HG02870 (cell line): ENCODE measurements at regions not wholly inside any gene's neighbourhood (a gene's known extent, or its start where the extent isn't known, plus 50 kb on each side); places are given as distances from the start of the nearest gene placed in this dataset.
"Not testable (repeated sequence)": the region's sequence is repeated elsewhere in the genome, so short reads cannot be mapped to it uniquely, and the experiment has no call there.

ENCODE experiments used
- ATAC-seq: cut with Tn5 transposase; IDR thresholded peaks from one replicate; pipeline ENCODE4 v1.9.1; 2021; ENCODE audit warnings: mild to moderate bottlenecking, moderate library complexity; ENCODE audit not compliant: unreplicated experiment

DNA sequence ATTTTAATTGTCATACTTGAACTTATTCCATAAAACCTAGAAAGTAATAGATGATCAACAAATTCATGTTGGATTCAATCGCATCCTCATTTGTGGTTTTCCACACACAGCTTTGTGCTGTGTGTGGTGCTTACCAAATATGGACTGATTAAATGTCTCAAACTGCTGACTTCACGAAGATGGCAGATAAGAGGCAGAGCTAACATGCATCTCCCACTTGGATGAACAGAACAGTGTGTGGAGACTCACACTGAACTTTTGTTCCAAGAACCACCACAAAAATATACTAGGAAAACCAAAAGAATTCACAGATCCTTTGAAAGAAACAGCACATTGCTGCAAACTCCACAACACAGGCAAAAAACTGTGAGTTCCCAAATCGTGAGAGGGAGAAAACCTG, 603.7 kb downstream of the TENT5A start:
- no peak for ATAC-seq

DNA sequence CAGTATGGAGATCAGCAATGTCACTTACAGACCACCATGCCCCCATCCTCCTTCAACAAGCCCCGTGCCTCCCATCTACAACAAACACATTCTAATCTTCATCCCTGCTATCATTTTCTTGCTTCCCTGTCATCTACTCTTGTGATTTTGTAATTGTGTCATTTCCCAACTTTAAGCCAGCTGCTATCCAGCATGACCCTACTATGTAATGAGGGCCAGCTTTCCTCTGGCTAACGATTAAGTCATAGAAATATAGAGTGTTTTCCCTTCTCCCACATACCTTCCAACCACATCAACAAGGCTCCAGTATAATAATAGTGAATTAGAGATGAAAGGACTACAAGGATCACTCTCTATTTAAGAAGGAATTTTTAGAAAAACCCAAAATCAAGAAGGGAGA, 607.0 kb downstream of the TENT5A start:
- no peak for ATAC-seq

DNA sequence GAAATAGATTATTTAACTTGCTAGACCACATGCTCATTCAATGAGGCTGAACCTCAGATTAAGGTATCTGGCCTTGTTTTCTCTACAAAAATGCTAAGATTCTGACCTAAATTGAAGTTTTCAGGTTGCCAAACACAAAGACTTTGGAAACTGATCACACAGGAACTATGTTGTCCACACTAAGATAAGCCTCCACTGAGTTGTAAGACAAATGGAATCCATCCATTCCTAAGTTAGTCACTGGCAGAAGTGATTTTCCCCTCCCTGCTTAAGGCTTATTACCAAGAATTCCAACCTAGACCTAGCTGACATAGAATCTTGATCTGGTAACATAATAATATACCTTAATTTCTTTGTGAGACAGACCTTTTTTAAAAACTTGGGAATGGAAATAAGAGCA, 608.1 kb downstream of the TENT5A start:
- ATAC-seq = no peak

DNA sequence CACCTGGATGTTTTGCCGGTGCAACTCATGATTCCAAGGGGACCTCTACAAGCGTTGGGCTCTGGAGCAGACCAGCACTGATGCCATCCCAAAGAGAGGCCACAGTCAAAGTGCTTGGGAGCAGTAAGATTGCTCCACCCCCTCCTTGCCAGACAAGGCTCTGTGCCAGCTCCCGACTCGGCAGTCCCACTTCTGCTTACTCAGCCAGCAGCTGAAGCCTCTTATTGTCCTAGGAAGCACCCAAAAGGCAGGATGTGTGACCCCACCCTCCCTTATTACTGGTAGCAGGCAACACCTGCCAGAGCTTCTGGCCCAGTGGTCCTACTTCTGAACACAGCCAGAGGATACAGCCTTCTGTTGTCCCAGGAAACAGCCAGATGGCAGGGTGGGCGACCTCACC, 614.2 kb downstream of the TENT5A start:
- ATAC-seq = no peak

DNA sequence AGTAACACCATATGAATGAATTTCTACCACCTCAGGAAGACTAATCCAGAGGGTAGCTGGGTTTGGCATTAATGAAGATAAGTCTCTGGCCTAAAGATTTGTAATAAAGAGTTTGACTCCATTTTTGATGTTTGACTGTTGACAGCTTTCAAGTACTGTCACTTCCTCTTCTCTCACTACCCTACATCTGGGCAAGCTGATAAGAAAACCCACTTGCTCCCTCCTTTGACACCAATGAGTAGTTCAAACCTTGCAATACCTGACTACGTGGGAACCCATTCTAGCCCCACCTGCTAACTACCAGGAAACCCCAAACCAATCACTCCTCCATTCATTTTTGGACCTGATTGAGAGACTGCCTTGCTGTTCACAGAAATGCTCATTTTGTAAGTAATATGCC, 621.5 kb downstream of the TENT5A start:
- ATAC-seq = no peak

DNA sequence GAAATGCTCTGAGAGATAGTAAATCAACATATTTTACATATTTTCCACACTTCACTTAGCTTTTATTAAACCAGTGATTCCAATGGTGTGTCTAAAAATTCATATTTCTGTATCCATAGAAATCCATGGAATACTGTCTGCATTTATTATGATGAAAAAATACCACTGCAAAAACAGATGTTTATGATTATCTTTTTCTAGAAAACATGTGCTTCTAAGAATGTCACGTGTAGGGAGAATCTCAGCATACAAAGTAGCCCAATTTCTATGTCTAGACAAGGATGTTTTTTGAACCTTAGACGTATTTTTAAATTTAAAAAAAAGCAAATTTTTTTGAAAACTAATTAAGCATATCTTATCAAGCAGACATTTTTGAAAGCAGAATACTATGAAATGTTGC, 622.4 kb downstream of the TENT5A start:
- ATAC-seq = no peak

DNA sequence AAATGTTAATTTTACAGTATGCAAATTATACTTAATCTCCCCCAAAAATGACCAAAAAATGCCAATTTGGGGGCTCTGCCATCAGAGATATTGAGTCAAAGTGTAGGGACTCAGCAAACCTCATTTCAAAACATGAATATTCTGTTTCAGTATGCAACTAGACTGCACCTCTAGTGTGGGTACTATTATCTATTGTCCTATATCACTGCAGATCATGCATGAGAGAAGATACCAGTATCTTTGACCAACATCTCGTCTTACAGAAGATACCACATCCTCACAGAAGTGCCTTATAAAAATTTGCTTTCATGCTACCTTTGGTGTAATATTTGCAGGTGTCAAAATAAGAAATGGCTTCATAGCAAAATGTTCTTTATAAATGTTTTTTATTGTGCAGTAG, 623.8 kb downstream of the TENT5A start:
- no peak for ATAC-seq

DNA sequence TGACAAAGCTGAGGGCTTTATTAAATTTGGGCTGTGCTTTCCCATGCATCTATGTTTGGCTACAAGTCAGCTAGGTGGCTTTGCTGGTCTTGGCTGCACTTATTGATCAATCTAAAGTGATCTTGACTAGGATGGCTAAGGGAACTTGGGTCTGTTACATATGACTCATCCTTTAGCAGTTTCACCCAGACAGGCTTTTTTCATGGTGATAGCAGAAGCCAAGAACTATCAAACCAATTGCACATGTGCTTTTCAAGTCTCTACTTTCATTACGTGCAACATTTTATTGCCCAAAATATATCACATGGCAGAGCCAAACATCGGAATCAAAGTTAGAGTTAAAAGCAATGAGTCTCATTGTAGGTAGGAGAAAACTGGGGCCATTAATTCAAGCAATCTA, 626.3 kb downstream of the TENT5A start:
- no peak for ATAC-seq

DNA sequence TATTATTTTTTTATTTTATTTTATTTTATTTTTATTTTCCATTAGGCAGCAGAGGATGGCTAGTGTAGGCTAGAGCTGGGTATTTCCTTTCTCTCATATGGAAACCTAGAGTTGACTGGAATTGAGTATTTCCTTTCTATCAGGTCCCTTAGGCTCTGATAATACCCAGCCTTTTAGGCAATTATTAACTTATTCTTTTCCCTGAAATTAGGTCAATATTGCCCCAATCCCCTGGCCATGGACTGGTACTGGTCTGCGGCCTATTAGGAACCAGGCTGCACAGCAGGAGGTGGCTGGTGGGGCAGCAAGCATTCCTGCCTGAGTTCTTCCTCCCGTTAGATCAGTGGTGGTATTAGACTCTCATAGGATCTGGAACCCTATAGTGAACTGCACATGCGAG, 632.2 kb downstream of the TENT5A start:
- ATAC-seq = no peak

DNA sequence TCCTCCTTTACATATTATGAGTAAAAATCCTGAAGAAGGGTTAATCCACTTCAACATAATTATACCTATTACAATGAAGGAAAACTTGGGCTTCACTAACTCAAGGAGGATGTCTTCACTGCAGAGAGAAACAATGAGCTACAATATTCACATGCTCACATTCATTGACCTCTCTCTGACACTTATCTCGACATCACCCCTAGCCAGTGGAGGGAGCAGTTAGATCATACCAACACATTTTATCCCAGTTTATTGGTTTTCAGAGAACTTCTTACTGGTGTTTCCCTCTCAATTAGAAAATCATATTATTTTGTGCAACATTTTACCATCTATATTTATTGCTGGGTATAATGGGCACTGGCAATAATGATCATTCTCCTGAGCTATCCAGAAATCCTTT, 646.5 kb downstream of the TENT5A start:
- no peak for ATAC-seq

DNA sequence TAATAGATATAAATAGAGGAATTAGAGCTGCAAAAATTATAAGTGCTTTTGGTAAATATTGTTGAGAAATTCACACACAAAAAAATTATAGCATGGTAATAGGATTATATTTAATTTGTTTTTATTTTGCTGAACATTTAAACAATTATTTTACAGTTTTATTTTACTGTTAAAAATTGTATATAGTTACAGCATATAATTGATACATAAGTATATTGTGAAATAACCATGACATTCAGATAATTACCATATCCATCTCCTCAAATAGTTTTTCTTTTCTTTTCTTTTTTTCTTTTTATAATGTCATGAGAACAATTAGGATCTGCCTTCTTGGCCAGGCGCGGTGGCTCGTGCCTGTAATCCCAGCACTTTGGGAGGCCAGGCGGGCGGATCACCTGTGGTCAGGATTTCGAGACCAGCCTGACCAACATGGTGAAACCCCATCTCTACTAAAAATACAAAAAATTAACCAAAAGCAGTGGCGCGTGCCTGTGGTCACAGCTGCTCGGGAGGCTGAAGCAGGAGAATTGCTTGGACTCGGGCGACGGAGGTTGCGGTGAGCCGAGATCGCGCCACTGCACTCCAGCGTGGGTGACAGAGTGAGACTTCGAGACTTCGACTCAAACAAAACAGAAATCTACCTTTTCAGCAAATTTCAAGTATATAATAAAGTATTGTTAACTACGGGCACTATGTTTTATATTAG, 654.2 kb downstream of the TENT5A start:
- no peak for ATAC-seq

DNA sequence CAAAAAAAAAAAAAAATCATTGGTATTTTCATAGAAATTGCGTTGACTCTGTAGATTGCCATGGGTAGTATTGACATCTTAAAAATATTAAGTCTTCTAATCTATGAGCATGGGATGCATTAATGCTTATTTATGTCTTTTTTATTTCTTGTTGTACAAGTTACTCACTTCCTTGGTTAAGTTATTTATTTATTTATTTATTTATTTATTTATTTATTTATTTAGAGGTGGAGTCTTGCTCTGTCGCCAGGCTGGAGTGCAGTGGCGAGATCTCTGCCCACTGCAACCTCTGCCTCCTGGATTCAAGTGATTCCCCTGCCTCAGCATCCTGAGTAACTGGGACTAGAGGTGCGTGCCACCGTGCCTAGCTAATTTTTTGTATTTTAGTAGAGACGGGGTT, 656.0 kb downstream of the TENT5A start:
- not testable (repeated sequence) for ATAC-seq

DNA sequence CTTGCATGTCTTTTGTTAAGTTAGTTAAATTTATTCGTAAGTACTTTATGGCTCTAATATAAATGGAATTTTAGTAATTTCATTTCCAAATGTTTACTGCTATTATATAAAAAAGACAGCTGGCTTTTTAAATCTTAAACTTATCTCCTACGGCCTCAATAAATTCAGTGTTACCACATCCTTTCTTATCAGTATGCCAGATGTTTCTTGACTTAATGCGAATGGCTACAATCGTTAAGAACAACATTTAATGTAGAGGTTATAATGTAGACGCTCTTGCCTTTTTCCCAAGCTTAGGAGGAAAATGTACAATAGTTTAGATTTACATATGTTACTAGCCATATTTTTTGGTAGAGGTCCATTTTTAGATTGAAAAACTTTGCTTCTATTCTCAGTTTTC, 659.4 kb downstream of the TENT5A start:
- no peak for ATAC-seq

DNA sequence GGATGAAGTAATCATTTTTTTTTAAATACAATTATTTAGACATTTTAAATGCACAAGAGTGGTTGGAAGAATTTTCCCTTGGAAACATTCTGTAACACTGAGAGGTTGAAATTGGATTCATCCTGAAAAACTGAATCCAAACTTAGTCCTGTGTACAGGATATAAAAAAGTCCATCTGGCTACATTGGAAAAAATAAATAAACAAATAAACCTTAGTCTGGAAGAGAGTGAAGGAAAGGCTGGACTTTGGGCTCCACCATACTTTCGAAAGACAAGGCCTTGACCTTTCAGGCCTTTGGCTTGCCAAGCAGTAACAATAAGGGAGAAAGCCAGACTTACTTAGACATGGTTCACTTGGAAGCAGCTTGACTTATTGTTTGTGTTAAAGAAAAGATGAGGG, 664.3 kb downstream of the TENT5A start:
- ATAC-seq = no peak

DNA sequence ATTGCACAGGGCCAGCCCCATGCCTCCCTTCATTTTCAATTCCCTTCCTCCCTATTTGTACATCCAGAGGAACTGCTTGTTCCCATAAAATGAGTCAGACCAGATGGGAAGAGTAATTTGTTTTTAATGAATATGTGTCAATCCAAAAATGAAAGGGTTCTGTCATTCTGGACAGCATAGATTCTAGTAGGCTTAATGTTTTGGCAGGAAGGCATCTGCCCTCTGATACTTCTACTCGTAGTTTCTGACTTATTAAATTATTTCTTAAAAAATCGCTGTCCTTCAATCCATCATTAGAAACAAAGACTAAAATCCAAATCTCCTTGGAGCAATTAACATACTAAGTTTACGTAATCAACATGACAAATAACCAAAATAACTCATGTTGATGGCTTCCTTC, 665.5 kb downstream of the TENT5A start:
- no peak for ATAC-seq

DNA sequence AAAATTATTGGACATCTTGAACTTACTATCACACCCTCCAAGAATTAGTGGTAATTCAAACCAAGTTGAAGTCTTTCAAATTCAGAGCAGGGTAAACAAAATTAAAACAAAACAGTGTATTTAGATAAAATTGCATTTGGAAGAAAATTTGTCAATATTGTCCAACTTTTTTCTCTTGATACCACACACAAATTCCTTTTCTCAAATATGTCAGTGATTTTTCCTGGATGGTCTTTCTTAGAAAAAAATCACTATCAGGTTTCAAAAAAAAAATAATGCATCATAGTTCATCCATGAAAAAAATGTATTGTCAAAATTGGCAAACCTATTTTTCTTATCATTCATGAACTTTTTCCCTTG, 667.1 kb downstream of the TENT5A start:
- ATAC-seq = no peak

DNA sequence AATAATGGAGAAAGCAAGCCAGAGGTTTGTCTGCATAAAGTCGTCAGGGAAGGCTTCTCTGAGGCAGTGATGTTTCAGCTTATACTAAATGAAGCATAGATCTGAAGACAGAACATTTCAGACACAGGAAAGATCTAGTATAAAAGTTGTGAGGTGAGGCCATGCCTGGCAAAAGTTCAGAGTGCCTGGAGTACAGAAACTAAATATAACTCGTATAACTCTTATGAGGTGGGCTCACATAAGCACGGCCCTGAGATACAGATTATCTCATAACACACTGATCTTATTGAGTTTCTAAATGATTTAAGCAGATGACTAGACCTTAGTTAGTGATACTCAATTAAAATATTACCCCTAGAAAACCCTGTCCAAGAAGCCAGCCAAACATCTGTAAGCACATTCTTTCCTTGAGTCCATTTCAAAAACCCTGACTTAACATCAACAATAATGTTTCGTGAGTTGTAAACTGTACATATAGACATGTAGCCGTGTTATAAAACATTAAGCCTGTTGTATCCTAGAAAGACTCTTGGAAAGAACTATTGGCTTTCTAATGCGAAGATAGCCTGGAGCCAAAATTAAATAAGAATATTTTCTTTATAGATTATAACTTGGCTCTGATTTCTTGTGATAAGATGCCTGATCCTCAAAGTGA, 667.6 kb downstream of the TENT5A start:
- no peak for ATAC-seq

DNA sequence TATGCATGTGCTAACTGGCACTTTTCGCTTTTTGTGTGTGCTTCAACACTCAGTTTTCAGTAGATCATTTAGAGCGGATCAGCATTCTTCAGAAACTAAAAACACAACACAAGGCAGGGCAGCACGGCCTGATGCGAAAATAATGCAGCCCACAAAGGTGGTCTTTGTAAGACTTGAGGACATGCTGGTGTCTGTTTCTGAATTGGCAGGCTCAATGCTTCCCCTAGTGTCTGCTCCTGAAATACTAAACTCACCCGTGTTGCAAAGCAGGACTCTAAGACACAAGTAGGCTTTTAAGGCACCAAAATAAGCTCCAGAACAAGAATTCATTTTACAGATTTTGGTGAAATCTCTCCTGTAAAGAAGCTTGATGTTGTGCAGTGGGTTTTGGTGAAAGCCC, 676.5 kb downstream of the TENT5A start:
- no peak for ATAC-seq

DNA sequence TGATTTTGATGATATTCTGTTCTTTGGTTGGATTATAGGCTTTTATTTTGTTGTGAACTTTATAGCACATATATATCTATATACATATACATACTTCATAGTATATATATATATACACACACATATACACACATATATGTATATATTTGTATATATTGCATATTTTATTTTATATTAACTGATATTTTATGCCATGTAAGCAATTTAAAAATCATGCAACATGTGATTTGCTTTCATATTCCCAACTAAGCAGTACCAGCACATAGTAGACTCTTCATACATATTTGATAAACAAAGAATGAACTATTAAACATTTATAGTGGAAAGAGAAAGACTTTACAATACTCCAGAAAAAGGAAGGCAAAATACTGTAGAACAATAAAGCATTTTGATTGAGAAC, 679.2 kb downstream of the TENT5A start:
- no peak for ATAC-seq

DNA sequence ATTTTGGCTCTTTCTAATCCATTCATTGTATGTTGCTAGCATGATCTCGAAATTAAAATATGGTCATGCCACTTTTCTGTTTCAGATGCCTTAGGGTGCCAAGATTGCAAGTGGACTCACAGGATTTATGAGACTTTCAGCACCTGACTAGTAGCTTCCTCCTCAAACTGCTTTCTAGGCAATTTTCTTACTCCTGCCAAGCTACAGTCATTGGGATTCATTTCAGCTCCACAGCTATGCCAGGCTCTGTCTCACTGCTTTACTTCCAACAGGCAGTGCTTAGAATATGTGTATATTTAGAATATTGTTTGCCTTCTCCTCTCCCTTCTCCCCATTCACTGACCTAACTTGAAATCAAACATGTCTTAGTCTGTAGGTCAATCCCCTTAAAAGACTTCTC, 681.4 kb downstream of the TENT5A start:
- no peak for ATAC-seq

DNA sequence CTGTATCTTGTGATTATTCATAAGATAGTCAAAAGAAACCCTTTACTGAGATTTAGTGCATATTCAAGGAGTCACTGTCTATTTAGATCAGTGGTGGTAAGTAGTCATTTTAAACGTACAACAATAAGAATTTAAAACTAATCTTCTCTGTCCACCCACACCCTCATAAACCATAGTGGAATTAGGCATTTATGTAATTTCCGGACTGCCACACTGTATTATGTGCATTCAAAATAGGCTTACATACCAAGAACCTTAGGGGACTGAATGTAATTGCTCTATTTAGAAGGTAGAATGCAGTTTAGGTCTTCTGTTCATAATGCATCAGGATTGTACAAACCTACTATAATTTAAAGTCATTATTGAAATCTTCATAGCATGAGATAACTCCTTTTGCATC, 685.4 kb downstream of the TENT5A start:
- ATAC-seq = no peak

DNA sequence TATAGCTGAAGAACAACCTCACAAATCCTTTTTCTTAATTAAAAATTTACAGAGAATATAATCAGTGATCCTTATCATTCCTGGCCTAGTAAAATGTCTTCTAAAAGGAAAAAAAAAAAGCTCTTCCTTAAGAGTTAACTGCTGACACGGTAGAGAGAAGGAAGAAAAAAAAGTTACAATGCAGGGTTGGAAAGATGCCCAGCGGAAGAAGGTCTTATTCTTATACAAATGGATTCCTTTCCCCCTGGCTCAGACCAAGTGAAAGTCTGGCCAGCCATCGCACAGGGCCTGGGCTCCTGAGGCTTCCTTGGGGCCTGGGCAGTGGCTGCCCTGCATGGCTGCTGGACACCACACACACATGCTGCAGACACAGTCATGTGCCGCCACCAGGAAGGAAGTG, 688.6 kb downstream of the TENT5A start:
- ATAC-seq = no peak

DNA sequence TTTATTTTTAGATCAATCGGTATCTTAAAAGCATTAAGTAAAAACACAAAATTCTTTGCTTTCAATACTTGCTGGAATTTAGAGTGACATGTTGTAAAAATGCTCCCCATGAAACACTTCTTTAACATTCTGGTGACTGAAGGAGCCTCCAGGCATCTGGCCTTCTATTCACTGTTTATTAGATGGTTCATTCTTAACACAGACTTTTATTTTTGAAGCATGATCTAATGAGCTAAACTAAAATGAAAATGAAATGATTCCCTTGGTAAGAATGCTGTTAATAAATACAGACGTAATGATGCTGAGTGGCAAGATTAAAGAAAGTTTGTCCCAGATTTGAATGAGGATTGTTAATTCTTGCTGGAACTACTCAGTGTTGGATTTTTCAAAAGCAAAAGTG, 698.4 kb downstream of the TENT5A start:
- no peak for ATAC-seq
